SJCRH30 (cell line): ENCODE measurements at regions not wholly inside any gene's neighbourhood (a gene's known extent, or its start where the extent isn't known, plus 50 kb on each side); places are given as distances from the start of the nearest gene placed in this dataset.
"Not testable (repeated sequence)": the region's sequence is repeated elsewhere in the genome, so short reads cannot be mapped to it uniquely, and the experiment has no call there.

Experiments
- DNase-seq, 2 experiments: peaks; one replicate each; pipeline ENCODE4 v3.0.0-alpha.2; 2015 to 2020
- H3K27ac ChIP-seq: fragments of 250-450 bp; sonication (Bioruptor Pico); 2 replicates; pipeline ENCODE4 v1.5.1; 2020; ENCODE audit warnings: mild to moderate bottlenecking, moderate library complexity
- H3K27me3 ChIP-seq: fragments of 250-450 bp; sonication (Bioruptor Pico); 2 replicates; pipeline ENCODE4 v1.5.1; 2020; ENCODE audit warnings: mild to moderate bottlenecking, moderate library complexity
- H3K36me3 ChIP-seq: fragments of 250-450 bp; sonication (Bioruptor Pico); 2 replicates; pipeline ENCODE4 v1.5.1; 2020; ENCODE audit warnings: mild to moderate bottlenecking, moderate library complexity
- H3K4me1 ChIP-seq: fragments of 250-450 bp; sonication (Bioruptor Pico); 2 replicates; pipeline ENCODE4 v1.5.1; 2020; ENCODE audit warnings: mild to moderate bottlenecking, moderate library complexity
- H3K4me3 ChIP-seq: fragments of 250-450 bp; sonication (Bioruptor Pico); 2 replicates; pipeline ENCODE4 v1.5.1; 2020; ENCODE audit warnings: mild to moderate bottlenecking, moderate library complexity
- H3K9me3 ChIP-seq: fragments of 250-450 bp; sonication (Bioruptor Pico); replicated peaks from 2 replicates; pipeline ENCODE4 v1.5.1; 2020; ENCODE audit warnings: mild to moderate bottlenecking, moderate library complexity

DNA sequence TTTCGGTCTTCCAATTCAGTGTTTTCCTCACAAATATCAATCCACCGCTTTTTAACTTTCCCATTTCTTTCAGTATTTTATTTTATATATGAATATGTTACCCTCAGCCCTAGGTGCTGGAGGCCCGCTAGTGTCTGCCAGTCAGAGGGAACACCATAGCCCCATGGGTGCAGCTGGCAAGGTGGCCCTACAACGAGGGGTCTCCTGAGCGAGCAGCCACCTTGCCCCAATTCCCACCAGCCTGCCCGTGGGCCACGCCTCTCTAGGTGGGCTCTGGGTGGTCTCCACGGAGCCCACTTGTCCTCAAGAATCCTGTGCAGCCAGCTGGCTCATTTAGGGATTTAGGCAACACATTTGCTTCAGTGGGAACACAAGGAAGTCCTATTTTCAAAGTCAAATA, 72.5 kb upstream of the RGPD5 start:
- no peak overlapping the region for H3K27ac ChIP-seq

DNA sequence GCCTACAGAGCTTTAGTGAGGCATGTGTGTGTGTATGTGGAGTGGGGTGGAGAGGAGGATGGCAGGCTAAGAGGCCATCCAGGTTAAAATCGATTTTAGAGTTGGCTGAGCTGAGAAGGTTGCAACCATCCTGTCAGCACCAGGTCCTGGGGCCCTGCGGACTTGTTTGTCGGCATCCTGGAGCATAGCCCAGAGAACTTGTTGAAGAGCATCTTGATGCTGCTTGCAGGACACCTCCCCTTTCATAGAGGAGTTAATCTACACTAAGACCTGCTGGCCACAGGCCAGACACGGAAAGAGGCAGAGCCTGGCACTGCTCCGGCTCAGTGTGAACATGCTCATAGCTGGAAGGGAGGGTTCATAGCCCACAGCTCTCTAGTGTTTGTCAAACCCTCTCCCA, 72.1 kb upstream of the RGPD5 start:
- no peaks in the 10 kb centered on the region for H3K27me3 ChIP-seq

More for the DNA sequence above, 72.5 kb upstream of the RGPD5 start:
- DNase-seq, result no peak
- no peaks in the 10 kb centered on the region for H3K4me1 ChIP-seq
- no peak overlapping the region for H3K4me3 ChIP-seq
- H3K27me3 ChIP-seq, result no peaks in the 10 kb centered on the region
- no peaks in the 10 kb centered on the region for H3K9me3 ChIP-seq
- no peaks in the 10 kb centered on the region for H3K36me3 ChIP-seq

DNA sequence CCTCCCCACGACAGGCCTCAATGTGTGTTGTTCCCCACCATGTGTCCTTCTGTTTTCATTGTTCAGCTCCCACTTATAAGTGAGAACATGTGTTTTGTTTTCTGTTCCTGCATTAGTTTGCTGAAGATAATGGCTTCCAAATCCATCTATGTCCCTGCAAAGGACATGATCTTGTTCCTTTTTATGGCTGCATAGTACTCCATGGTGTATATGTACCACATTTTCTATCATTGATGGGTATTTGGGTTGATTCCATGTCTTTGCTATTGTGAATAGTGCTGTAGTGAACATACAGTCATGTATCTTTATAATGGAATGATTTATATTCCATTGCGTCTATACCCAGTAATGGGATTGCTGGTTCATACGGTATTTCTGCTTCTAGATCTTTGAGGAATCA, 71.5 kb upstream of the RGPD5 start:
- H3K4me3 ChIP-seq, H3K27me3 ChIP-seq, H3K36me3 ChIP-seq, DNase-seq, H3K9me3 ChIP-seq, H3K4me1 ChIP-seq, H3K27ac ChIP-seq: not testable (repeated sequence)

More for the DNA sequence above, 72.1 kb upstream of the RGPD5 start:
- H3K9me3 ChIP-seq, result no peaks in the 10 kb centered on the region
- no peaks in the 10 kb centered on the region for H3K4me1 ChIP-seq
- no peak for DNase-seq
- H3K4me3 ChIP-seq, result no peak overlapping the region
- H3K36me3 ChIP-seq, result no peaks in the 10 kb centered on the region
- no peak overlapping the region for H3K27ac ChIP-seq

DNA sequence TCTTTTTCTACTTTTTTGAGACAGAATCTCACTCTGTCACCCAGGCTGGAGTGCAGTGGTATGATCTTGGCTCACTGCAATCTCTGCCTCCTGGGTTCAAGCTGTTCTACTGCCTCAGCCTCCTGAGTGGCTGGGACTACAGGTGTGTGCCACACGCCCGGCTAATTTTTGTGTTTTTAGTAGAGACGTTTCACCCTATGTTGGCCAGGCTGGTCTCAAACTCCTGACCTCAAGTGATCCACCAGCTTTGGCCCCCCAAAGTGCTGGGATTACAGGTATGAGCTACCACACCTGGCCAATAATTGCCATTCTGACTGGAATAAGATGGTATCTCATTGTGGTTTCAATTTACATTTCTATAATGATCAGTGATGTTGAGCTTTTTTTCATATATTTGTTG, 71.0 kb upstream of the RGPD5 start:
- not testable (repeated sequence) for H3K4me1 ChIP-seq, H3K9me3 ChIP-seq, H3K4me3 ChIP-seq, H3K27me3 ChIP-seq, H3K36me3 ChIP-seq, DNase-seq, H3K27ac ChIP-seq

DNA sequence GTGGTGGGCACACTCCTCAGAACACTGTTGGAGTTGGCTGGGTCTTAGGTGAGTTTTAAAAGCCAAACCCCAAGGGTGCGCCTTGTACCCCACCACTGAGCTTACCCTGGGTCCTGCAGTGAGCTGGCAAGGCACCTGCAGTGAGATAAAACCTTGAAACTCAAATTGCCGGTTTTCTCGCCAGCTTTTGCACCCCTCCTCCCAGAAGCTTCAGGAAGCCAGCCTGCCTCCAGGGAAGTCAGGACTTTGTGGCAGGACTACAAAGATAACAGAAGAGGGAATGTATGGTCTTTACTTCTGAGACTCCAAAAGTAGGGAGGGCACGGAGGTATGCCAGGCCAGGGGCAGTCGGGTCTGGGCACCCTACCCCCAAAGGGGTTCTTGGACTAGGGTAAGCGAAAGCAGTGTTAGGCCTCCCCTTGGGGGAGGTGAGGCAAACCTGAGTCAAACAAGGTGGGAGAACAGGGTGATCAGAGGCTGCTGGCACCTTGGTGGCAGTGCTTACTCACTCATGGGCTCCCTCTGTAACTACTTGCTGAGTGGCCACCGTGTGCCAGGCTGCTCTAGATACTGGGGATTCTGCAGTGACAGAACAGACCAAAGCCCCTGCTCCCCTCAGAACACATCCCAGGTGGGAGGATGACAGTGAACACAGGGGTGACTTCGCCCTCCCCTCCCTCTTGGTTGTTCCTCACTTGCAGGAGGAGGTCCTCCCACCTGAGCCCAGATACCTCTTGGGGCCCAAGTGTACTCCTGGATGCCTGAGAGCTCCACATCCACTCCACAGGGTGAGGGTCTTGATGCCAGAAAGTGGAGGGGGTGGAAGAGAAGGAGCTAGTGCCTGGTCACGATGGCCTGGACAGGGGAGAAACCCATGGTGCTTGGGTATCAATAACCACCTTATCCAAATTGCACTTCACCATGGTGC, 69.3 kb upstream of the RGPD5 start:
- Histone ChIP-seq H3K27ac (no peak overlapping the region), H3K4me3 (no peak overlapping the region), H3K36me3 (no peaks in the 10 kb centered on the region), H3K4me1 (no peaks in the 10 kb centered on the region), H3K9me3 (no peaks in the 10 kb centered on the region), H3K27me3 (no peaks in the 10 kb centered on the region)
- no peak for DNase-seq

DNA sequence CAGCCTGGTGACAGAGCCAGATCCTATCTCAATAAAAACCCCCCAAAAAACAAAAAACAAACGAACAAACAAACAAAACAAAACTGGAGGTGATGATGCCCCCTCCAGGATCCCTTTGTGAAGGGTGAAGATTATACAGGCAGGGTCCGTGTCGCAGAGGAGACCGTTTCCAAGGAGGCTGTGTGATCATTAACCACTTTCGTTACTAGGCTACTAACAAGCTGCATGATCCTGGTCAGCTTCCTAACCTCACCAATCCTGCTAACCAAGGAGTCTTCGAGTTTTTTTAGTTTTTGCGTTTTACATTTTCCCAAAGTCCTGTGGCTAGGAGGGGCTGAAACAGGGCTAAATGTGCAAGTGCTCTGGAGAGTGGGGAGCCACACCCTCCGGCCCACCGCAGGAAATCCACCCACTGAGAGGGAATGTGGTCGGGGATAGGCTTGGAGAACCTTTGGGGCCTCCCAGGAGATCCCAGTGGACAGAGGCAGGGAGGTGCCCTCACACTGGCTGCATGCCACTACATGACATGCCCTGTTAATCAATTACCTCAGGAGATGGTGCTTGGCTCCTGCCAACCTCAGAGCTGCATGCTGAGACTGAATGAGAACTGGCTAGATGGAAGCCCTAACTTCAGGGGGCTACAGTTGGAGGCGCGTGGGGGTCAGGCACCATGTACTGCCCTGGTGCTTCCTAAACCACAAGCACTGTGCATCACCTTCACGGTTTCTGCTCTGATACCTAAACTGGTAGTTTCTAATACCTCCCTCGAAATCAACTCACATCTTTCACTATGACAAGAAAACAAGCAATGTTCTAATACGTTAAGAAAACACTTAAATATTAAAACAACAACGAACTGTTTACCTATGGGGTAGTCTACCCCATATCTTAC, 67.5 kb upstream of the RGPD5 start:
- Histone ChIP-seq H3K4me1 (no peaks in the 10 kb centered on the region), H3K36me3 (no peaks in the 10 kb centered on the region), H3K9me3 (no peaks in the 10 kb centered on the region), H3K4me3 (no peak overlapping the region), H3K27me3 (no peaks in the 10 kb centered on the region), H3K27ac (no peak overlapping the region)
- DNase-seq, result no peak

DNA sequence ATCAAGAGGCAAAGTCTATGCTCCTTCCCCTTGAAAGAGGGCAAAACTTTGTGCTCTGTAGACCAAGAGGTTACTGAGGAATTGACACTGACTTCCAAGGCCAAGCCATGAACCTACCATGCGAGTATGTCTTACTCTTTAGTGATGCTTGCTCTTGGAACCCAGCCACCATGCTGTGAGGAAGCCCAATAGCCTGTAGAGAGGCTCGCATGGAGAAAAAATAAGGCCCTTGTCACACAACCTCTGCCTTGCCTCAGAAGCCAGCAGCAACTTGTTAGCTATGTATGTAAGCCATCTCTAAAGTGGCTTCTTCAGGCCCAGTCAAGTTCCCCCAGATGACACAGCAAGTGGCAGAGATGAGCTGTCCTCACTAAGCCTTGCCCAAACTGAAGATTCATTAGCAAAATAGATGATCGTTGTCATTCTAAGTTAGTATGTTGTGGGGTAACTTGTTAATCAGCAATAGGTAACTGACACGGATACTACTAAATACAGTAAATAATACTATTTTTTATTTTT, 66.1 kb upstream of the RGPD5 start:
- Histone ChIP-seq H3K36me3 (no peaks in the 10 kb centered on the region), H3K27ac (no peak overlapping the region), H3K9me3 (no peaks in the 10 kb centered on the region), H3K27me3 (no peaks in the 10 kb centered on the region), H3K4me3 (no peak overlapping the region), H3K4me1 (no peaks in the 10 kb centered on the region)
- DNase-seq, result no peak

DNA sequence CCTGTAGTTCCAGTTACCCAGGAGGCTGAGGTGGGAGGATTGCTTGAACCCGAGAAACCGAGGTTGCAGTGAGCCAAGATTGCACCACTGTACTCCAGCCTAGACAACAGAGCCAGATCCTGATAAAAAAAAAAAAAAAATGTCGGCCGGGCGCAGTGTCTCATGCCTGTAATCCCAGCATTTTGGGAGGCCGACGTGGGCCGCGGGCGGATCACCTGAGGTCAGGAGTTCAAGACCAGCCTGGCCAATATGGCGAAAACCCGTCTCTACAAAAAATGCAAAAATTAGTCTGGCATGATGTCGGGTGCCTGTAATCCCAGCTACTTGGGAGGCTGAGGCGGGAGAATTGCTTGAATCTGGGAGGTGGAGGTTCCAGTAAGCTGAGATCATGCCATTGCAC, 60.4 kb upstream of the RGPD5 start:
- not testable (repeated sequence) for H3K27ac ChIP-seq, H3K4me1 ChIP-seq, DNase-seq, H3K27me3 ChIP-seq, H3K4me3 ChIP-seq, H3K9me3 ChIP-seq, H3K36me3 ChIP-seq

DNA sequence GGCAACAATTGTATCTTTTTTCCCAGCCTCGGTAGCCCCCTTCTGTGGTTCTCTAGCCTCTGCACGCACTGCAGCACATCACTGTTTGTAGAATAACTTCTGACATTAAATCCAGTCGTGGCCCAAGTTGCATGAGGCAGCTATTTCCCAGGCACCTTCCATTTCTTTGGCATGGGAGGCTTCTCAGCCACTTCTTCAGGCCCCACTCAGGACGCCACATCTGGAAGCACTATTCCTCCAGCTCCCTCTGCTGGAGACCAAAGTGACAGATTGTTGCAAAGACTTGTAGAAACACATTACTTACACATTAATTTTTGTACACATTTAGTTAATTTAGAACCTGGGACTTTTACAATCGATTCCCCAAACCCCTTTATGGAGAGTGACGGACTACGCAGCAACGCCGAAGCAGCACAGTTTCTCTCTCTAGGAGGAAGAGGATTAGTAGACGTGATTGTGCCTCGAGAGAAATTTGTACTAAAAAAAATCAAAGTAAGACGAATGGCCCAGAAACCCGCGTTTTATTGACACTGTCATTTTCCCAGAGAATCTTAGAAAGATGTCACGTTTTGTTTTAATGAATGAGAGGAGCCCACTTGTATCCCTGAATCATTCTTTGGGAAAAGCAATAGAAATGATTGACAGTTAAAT, 57.8 kb upstream of the RGPD5 start:
- peak; percentile 40 to 72 for DNase-seq
- no peaks in the 10 kb centered on the region for H3K27me3 ChIP-seq
- no peaks in the 10 kb centered on the region for H3K4me1 ChIP-seq
- no peak overlapping the region for H3K27ac ChIP-seq
- no peak overlapping the region for H3K4me3 ChIP-seq
- H3K9me3 ChIP-seq, result no peaks in the 10 kb centered on the region
- no peaks in the 10 kb centered on the region for H3K36me3 ChIP-seq
